ENCODE measurements at regions not wholly inside any gene's neighbourhood (a gene's known extent, or its start where the extent isn't known, plus 50 kb on each side); places are given as distances from the start of the nearest gene placed in this dataset.

DNA sequence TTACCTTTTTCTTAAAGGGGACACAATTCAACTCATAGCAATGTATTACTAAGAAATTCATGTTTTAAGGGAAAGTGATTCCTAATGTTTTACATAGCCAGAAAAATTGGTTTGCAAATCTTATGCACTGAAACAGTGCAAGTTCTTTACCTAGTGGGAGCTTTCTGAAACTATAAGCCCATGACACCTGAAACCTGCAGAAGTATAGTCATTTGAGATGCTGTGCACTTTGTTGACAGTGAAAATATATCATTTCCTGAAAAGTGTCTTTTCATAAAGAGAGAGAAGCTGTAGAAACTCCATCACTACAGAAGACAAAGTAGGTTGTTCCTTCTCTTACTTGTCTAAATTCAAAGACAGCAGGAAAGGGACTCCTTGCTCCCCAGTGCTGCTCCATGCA is 517.1 kb downstream of the LMO7 start:
- DNase-seq (ENCODE audit: low read depth in 3 of 3, low spot score in 2 of 3): no peak

DNA sequence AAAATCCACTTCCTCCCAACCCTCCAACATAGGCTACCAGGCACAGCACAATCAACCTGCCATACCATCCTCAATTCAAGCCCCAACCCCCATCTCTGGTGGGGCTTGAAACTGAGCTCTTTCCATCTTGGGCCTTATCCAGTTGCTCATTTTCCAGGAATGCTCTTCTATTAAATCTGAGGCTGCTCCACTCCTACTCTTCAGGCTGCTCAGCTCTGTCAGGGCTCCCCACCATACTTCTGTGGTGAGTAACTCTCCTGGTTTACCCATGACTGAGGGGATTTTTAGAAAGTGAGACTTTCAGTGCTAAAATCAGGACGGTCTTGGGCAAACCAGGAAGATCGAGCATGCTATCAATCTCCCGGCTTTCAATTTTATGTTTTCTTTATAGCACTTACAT is 512.8 kb downstream of the LMO7 start:
- no peak for DNase-seq (ENCODE audit: low read depth in 3 of 3, low spot score in 2 of 3)

DNA sequence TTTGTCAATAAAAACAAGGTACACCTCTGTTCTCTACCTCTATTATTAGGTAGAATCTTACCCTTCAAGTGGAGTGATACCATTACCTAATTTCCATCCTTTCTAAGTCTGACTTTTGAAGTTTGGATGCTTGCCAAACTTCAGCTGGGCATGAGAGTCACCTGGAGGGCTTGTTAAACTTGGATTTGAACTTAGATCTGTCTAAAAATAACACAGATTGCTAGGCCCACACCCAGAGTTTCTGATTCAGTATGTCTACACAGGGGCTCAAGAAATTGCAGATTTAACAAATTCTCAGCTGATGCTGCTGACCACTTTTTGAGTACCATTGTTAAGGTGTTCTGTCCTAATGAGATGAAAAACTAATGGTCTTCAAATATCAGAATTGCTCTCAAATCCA is 512.2 kb downstream of the LMO7 start:
- no peak for DNase-seq (ENCODE audit: low read depth in 3 of 3, low spot score in 2 of 3)

DNA sequence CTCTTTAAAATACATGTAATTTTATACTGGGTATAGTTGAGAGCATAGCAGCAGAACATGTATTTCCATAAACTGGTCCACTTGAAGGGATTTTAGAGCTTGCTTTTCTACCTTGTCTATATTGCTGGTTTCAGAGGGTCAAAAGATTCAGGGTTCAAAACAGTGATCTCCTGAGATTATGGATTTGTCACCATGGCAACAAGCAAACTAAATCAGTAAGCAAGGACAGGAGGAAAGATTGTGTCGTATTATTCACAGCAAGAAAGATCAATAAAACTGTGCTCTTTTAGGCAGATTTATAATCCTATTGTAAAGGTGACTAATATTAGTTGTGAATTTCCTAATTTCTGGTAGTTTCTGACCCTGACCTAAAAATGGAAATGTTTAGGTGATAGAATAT is 496.4 kb downstream of the LMO7 start:
- no peak for DNase-seq (ENCODE audit: low read depth in 3 of 3, low spot score in 2 of 3)

DNA sequence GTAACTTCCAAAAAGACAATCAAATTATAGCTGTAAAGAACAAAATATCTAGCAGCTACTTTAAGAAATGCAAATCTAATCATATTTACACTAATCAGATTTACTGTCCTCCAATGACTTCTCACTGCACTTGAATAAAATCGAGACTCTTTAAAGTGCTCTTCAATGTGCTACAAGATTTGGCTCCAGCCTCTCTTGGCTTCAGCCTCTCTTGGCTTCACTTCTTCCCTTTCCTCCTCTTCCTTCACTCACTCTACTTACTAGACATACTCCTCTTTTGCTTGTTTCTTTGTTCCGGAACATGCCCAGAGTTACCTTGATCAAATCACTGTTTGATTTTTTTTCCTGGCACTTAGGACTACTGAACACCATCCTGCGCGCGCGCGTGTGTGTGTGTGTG is 495.4 kb downstream of the LMO7 start:
- no peak for DNase-seq (ENCODE audit: low read depth in 3 of 3, low spot score in 2 of 3)

DNA sequence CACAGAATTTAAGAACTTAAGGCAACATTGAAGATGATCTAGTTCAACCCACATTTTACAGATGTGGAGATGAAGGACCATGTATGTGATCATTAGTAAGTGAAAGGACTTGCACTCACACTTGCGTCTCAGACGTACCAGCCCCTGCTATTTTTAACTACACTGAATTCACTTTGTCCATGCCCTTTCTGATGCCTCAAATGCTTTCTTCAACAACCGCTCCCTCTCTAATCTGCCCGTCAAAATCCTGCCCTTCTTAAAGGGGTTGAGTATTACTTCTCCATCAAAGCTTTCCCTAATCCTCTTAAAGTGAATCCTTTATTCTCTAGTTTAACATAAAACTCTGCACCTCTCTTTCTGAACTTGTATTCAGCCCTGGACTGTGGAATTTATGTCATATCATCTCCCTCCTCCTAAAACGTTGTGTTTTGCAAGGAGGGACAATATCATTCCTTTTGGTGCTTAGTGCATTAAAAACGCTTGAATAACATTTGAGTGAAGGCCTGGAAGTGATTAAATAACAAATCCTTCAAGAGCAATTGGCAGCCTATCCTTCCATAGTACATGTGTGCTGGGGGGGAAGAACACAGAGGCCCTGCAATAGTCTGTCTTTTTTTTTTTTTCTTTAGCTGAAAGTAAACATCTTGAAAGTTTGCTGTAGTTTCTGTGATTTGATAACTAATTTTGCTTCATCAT is 493.3 kb downstream of the LMO7 start:
- no peak for DNase-seq (ENCODE audit: low read depth in 3 of 3, low spot score in 2 of 3)

DNA sequence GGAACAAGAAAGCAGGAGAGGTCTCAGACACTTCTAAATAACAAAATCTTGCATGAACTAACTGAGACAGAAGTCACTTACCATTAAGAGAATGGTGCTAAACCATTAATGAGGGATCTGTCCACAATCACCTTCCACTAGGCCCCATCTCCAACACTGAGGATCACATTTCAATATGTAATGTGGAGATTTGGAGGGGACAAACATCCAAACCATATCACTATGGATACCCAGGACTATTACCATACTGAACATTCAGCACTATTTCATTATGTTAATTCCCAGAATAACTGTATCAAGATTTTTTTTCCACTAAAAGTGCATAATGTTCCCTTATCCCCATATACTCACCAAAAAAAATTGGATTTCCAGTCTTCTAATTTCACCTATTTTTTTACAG is 491.8 kb downstream of the LMO7 start:
- DNase-seq (ENCODE audit: low read depth in 3 of 3, low spot score in 2 of 3): no peak

DNA sequence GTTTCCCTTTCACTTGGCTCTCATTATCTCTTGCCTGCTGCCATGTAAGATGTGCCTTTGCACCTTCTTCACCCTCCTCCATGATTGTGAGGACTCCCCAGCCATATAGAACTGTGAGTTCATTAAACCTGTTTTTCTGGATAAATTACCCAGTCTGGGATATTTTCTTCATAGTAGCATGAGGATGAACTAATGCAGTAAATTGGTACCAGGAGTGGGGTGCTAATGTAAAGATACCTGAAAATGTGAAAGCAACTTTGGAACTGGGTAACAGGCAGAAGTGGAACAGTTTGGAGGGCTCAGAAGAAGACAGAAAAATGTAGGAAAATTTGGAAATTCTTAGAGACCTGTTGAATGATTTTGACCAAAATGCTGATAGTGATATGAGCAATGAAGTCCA is 487.4 kb downstream of the LMO7 start:
- DNase-seq (ENCODE audit: low read depth in 3 of 3, low spot score in 2 of 3): no peak

DNA sequence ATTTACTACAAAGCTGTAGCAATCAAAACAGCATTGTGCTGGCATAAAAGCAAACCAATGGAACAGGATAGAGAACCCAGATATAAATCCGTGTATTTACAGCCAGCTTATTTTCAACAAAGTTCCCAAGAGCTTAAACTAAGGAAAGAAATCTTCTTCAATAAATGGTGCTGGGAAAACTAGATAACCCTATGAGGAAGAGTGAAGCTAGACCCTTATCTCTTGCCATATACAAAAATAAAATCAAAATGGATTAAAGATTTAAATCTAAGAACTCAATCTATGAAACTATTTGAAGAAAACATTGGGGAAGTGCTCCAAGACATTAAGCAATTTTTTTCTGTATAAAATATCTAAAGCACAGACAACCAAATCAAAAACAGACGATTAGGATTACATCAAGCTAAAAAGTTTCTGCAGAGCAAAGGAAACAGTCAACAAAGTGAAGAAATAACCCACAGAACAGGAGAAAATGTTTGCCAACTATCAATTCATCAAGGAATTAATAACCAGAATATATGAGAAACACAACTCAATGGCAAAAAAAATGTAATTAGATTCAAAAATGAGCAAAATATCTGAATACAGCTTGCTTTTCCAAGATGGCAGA is 480.7 kb downstream of the LMO7 start:
- DNase-seq (ENCODE audit: low read depth in 3 of 3, low spot score in 2 of 3): no peak

DNA sequence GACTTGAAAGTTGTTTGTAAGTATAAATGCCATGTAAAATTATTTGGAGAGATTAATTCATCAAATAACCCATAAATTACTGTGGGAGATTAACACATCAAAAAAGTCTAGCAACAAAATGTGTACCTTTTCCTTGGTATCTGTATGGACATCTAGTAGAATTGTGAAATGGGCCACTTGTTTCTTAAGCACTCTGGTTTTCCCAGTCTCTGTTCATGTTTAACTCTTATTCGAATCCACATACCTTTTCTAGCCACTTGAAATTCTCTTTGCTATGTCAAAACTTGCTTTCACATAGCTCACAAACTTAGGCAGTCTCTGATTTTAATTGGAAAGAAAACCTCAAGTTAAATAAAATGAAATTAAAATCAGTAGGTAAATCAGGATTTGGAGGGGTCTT is 470.6 kb downstream of the LMO7 start:
- DNase-seq (ENCODE audit: low read depth in 3 of 3, low spot score in 2 of 3): no peak

DNA sequence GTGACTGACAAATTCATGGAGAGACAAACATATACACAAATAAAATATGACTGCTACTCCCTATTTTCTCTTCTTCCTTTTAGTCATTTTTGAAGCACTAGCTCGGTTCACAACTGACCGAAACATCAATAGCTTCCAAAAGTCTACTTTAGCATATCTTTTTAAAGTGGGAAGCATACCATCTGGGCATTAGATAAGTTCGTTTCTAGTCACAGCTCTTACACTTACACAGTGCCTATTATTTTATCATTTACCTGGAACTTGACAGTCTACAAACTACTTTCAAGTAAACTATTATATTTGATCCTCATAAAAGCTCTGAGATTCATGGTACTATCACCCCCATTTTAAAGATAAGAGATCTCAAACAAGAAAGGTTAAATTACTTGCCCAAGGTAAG is 458.5 kb downstream of the LMO7 start:
- no peak for DNase-seq (ENCODE audit: low read depth in 3 of 3, low spot score in 2 of 3)

DNA sequence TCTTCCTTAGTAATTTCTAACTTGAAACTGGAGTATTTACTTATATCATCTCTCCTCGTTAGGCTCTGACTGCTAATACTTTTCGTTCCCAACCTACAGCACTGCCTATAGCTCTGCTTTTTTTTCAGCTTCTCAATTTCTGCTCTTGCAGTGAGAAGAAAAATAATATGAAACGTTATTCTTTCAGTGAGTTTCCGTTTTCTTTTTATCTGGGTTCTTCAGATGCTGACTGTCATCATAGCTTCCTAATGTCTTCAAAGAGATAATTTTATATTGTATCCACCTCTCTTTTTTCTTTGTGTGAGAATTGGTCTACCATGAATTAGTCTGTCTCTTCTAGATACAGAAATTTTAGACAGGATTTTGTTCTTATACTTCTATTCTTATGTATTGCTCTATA is 454.9 kb downstream of the LMO7 start:
- DNase-seq (ENCODE audit: low read depth in 3 of 3, low spot score in 2 of 3): no peak

DNA sequence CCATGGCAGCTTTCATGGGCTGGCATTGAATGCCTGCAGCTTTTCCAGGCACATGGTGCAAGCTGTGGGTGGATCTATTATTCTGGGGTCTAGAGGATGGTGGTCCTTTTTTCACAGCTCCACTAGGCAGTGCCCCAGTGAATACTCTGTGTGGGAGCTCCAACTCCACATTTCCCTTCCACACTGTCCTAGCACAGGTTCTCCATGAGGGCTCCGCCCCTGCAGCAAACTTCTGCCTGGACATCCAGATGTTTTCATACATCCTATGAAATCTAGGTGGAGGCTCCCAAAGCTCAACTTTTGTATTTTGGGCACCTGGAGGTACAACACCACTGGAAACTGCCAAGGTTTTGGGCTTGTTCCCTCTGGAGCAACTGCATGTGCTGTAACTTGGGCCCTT is 450.6 kb downstream of the LMO7 start:
- no peak for DNase-seq (ENCODE audit: low read depth in 3 of 3, low spot score in 2 of 3)

DNA sequence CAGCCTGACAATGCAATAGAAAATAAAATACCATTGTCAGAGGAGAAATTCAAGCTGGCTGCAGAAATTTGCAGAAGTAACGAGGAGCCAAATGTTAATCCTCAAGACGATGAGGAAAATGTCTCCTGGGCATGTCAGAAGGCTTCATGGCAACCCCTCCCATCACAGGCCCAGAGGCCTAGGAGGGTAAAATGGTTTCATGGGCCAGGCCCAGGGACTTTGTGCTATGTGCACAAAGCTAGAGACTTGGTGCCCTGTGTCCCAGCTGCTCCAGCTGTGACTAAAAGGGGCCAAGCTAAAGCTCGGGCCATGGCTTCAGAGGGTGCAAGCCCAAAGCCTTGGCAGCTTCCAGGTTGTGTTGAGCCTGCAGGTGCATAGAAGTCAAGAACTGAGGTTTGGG is 431.7 kb downstream of the LMO7 start:
- DNase-seq (ENCODE audit: low read depth in 3 of 3, low spot score in 2 of 3): no peak

DNA sequence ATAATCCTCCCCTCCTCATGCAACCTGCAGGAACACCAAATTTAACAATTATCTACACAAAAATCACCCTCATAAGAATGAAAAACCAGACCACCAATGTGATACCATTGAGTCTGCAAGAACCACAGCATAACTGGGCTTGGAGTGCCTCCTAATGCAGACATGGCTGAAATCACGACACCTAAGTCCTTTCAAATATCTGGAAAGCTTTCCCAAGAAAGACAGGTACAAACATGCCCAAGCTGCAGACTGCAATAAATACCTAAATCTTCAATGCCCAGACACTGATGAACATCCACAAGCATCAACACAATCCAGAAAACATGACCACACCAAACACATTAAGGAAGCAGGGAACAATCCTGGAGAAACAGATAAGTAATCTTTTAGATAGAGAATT is 417.1 kb downstream of the LMO7 start:
- DNase-seq (ENCODE audit: low read depth in 3 of 3, low spot score in 2 of 3): no peak

DNA sequence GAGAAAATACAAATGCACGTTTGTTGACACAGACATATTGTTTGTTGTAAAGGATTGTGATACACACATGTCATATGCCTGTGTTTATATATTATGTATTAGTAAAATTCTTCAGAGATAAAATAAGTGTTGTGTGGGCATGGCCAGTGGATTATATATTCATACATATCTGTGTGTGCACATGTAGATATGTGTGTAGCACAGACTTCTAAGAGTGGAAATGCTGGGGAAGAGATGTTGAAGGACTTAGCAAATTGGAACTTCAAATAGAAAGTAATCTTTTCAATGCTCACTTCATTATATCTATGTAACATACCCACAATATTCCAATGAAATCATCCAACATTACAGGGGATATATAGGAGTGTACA is 413.2 kb downstream of the LMO7 start:
- DNase-seq (ENCODE audit: low read depth in 3 of 3, low spot score in 2 of 3): no peak

DNA sequence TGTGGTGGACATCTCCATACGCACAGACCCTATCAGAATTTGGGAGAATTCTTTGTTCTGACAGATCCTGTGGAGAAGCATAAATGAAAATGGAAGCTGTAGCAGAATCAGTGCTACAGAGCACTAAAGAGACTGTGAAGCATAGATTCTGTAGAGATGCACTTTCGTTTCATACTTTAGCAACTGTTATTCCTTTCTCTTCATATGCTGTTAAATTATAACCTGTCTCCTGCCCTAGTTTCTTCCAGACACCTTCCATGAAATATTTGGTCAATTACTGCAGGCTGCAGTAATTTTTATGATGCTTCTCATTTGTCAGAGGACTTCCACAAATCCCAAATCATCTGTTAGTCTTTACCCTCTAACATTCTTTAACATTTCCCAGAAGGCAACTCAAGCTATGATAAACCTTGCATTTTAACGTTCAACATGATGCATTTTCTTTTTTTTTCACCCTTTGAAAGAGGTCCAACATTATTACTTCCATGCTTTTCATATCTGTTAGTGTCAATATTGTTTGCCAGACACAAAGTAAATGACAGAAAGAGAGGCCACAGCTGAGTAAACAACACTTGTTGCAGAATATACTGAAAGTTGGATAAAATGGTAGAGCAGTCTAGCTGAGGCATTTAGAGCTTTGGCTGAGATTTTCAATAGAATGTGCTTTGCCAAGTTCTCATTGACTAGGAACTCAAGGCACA is 412.7 kb downstream of the LMO7 start:
- no peak for DNase-seq (ENCODE audit: low read depth in 3 of 3, low spot score in 2 of 3)

DNA sequence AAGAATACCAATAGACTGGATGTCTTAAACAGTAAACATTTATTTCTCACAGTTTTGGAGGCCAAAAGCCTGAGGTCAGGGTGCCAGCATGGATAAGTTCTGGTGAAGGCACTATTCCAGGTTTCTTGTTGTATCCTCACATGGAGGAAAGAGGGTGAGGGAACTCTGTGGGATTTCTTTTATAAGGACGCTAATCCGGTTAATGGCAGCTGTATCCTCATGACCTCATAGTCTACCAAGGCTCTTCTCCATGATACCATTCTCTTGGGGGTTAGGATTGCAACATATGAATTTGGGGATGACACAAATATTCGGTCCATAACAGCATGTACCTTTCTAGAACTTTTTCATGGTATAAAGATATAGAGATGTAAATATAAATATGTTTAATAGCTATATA is 412.0 kb downstream of the LMO7 start:
- no peak for DNase-seq (ENCODE audit: low read depth in 3 of 3, low spot score in 2 of 3)

DNA sequence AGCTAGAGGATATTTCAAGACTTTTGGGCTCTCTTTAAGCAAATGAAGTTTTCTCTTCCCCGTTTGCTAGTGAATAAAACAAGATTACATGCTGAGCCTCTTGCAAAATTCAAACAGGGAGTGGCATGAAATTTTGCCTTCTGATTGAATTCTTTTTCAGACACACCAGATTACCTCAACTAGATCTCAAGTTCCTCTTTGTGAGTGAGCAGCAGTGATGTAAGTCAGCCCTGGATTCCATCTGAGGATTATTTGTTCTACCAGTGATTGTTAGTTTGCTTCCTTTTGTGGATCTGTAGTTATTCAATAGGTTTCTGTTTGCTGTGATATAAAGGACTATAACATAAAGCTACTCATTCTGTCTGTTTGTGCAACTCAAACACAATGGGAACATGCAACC is 407.7 kb downstream of the LMO7 start:
- DNase-seq (ENCODE audit: low read depth in 3 of 3, low spot score in 2 of 3): no peak

DNA sequence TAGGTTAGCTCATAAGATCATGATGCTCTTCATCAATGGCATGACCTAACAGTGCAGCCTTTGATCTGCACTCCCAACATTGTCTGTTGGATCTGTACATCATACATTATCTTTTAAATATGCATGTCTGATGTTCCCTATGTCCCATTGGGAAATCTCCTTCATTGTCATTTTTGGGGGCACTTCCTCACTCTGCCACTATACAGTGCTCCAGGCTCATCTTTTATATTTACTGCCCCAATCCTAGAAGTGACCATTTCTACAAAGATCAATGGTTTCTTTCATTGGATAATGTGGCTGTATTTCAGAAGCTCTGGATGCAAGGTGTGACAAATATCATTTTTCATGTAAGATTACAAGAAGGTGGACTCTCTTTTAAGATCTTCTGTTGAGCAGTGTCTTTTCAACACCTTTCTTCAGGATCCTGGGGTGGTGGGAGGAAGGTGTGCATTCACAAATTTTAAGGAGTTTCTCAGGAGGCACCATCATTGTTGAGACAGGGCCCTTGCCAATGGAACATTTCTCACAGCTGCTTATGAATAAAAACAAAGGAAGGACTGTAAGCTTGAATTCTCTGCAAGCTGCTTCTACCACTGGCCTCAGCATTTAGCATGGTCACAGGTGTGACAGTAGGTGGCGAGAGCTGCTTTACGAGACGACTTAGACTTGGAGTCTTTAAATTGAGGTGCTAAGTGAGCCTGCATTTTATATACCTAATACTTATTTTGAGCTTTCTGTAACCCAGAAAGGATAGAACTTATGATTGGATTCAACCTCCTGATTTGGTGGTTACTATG is 403.0 kb downstream of the LMO7 start:
- no peak for DNase-seq (ENCODE audit: low read depth in 3 of 3, low spot score in 2 of 3)

DNA sequence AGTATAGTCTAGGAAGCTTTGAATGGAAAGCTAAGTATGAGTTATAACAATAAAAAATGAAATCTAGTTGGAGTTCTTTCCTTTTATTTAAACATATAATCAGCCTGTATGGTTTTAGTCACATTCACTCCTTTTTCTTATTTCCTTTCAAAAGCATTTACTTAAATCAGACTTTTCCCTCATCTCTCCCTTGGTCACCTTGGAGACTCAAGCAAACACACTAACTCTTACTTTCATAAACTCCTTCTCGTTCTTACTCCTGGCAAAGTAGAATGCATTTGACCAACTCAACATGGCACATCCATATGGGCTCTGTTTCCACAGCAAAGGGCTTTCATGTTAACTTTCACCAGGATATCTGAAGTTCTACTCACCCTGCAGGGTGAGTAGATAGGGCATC is 400.0 kb downstream of the LMO7 start:
- DNase-seq (ENCODE audit: low read depth in 3 of 3, low spot score in 2 of 3): no peak

DNA sequence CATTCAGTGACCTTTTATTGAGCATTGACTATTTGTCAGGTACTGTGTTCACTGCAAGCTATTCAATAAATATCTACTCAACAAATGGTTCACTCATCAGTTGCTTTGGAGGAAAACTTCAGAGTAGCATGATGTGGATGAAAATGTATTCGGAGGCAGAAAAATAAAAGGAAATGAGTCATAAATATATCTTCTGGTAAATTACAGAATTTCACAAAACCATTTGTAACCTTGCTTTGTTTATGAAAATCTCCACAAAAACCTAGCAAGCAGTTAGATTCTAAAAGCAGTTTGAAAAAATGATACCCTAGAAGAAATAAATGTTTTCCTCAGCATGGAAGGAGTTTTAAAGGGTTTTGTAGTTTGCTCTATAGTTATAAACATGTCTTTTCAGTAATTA is 399.6 kb downstream of the LMO7 start:
- no peak for DNase-seq (ENCODE audit: low read depth in 3 of 3, low spot score in 2 of 3)
